H1 (cell line): ENCODE measurements at regions not wholly inside any gene's neighbourhood (a gene's known extent, or its start where the extent isn't known, plus 50 kb on each side); places are given as distances from the start of the nearest gene placed in this dataset.

Experiments
- CTCF ChIA-PET: fragments of 300-600 bp; sonication (Branson Sonifier 250); formaldehyde crosslinking; loops from one replicate; lab custom pipeline; 2021; ENCODE audit not compliant: partially characterized antibody; lab: Charles Lee
- POLR2A ChIA-PET: fragments of 300-600 bp; sonication (Branson Sonifier 250); formaldehyde crosslinking; loops from one replicate; lab custom pipeline; 2021; ENCODE audit warnings: inconsistent platforms; ENCODE audit not compliant: partially characterized antibody; lab: Charles Lee
- DNase-seq, 2 experiments: peaks; one replicate each; pipeline versions ENCODE4 v3.0.0 to v3.0.0-alpha.2; 2010 to 2022; ENCODE audit warnings: low spot score in 2 of 2, low read depth in 1 of 2, mixed read lengths in 1 of 2
- FAIRE-seq: peaks from 2 replicates; lab custom pipeline; 2011; peaks lifted over from hg19 to GRCh38; lab: Jason Lieb, UNC
- H2AFZ ChIP-seq: 2 replicates; pipeline ENCODE4 v1.8.1; 2012; ENCODE audit warnings: low read length, inconsistent platforms
- H2AK5ac ChIP-seq: 2 replicates; pipeline ENCODE4 v1.6.1; 2013; ENCODE audit warnings: low read depth, low read length
- H2BK120ac ChIP-seq: replicated peaks from 2 replicates; pipeline ENCODE3; 2013; ENCODE audit warnings: low read depth, low read length, inconsistent platforms
- H2BK12ac ChIP-seq: 2 replicates; pipeline ENCODE4 v1.6.1; 2013; ENCODE audit warnings: low read depth, low read length
- H2BK15ac ChIP-seq: 2 replicates; pipeline ENCODE4 v1.6.1; 2013; ENCODE audit warnings: low read length
- H2BK20ac ChIP-seq: 2 replicates; pipeline ENCODE4 v1.6.1; 2013; ENCODE audit warnings: low read length
- H2BK5ac ChIP-seq: 2 replicates; pipeline ENCODE4 v1.6.1; 2013; ENCODE audit warnings: low read depth, low read length
- H3K14ac ChIP-seq: 2 replicates; pipeline ENCODE4 v1.6.1; 2013; ENCODE audit warnings: inconsistent platforms; ENCODE audit not compliant: insufficient read length
- H3K18ac ChIP-seq: 2 replicates; pipeline ENCODE4 v1.6.1; 2013; ENCODE audit warnings: low read length; ENCODE audit errors: extremely low read depth
- H3K23ac ChIP-seq: 2 replicates; pipeline ENCODE4 v1.6.1; 2013; ENCODE audit warnings: inconsistent platforms; ENCODE audit not compliant: insufficient read length
- H3K23me2 ChIP-seq: 2 replicates; pipeline ENCODE4 v1.6.1; 2013; ENCODE audit warnings: low read depth, low read length
- H3K27ac ChIP-seq: 2 replicates; pipeline ENCODE4 v1.6.1; 2011; ENCODE audit warnings: low read depth, low read length, inconsistent platforms
- H3K27me3 ChIP-seq, 4 experiments: replicated peaks in 1 of 4; 1 replicate in 1 of 4; 2 replicates in 3 of 4; pipeline versions ENCODE4 v1.6.1 to v1.8.1; 2011 to 2013; ENCODE audit warnings: low read length in 3 of 4, mild to moderate bottlenecking in 3 of 4, inconsistent platforms in 2 of 4, mixed read lengths in 2 of 4, moderate library complexity in 1 of 4; ENCODE audit not compliant: control insufficient read depth in 3 of 4, insufficient read depth in 3 of 4; ENCODE audit errors: extremely low read depth in 1 of 4
- H3K36me3 ChIP-seq, 4 experiments: 2 replicates each; pipeline versions ENCODE4 v1.6.1 to v1.8.1; 2011 to 2013; ENCODE audit warnings: mild to moderate bottlenecking in 4 of 4, low read length in 3 of 4, moderate library complexity in 2 of 4, control low read depth in 1 of 4, inconsistent platforms in 1 of 4; ENCODE audit not compliant: insufficient read depth in 4 of 4, control insufficient read depth in 2 of 4
- H3K4ac ChIP-seq: replicated peaks from 2 replicates; pipeline ENCODE3; 2013; ENCODE audit warnings: low read length, low read depth, mixed read lengths, inconsistent platforms; ENCODE audit not compliant: insufficient read length
- H3K4me1 ChIP-seq, 4 experiments: replicated peaks in 1 of 4; 1 replicate in 1 of 4; 2 replicates in 3 of 4; pipeline versions ENCODE4 v1.6.1 to v1.8.1; 2011 to 2013; ENCODE audit warnings: low read length in 3 of 4, inconsistent platforms in 2 of 4, mixed read lengths in 1 of 4; ENCODE audit not compliant: insufficient read depth in 4 of 4, control insufficient read depth in 3 of 4
- H3K4me2 ChIP-seq, 2 experiments: 2 replicates each; pipeline versions ENCODE4 v1.6.1 to v1.8.1; 2011 to 2013; ENCODE audit warnings: low read depth in 2 of 2, low read length in 2 of 2, control low read depth in 1 of 2, inconsistent platforms in 1 of 2, mild to moderate bottlenecking in 1 of 2; ENCODE audit not compliant: insufficient read depth in 1 of 2
- H3K4me3 ChIP-seq, 4 experiments: fragments of 200-600, 300-600 bp in 1 of 4; sonication (generic), shearing (Covaris generic), sonication (Bioruptor Twin) in 1 of 4; 2 replicates each; pipeline versions ENCODE4 v1.5.1 to v1.8.1; 2011 to 2016; ENCODE audit warnings: low read length in 4 of 4, low read depth in 3 of 4, control low read depth in 2 of 4, inconsistent platforms in 2 of 4, mild to moderate bottlenecking in 2 of 4, mixed read lengths in 1 of 4, moderate library complexity in 1 of 4; ENCODE audit not compliant: insufficient read depth in 2 of 4; ENCODE audit errors: extremely low read depth in 1 of 4
- H3K56ac ChIP-seq: replicated peaks from 2 replicates; pipeline ENCODE3; 2013; ENCODE audit warnings: low read depth, mild to moderate bottlenecking, mixed read lengths, low read length, inconsistent platforms; ENCODE audit not compliant: insufficient read length
- H3K79me1 ChIP-seq: 2 replicates; pipeline ENCODE4 v1.6.1; 2013; ENCODE audit warnings: low read depth, low read length, control low read depth
- H3K79me2 ChIP-seq, 2 experiments: 2 replicates each; pipeline versions ENCODE4 v1.6.1 to v1.8.1; 2012 to 2013; ENCODE audit warnings: low read length in 2 of 2, mild to moderate bottlenecking in 2 of 2, inconsistent platforms in 1 of 2; ENCODE audit not compliant: insufficient read depth in 2 of 2, control insufficient read depth in 1 of 2
- H3K9ac ChIP-seq, 4 experiments: replicated peaks in 1 of 4; 1 replicate in 1 of 4; 2 replicates in 3 of 4; pipeline versions ENCODE4 v1.6.1 to v1.8.1; 2011 to 2013; ENCODE audit warnings: low read depth in 3 of 4, low read length in 3 of 4, control low read depth in 2 of 4, mild to moderate bottlenecking in 2 of 4, moderate library complexity in 2 of 4, inconsistent platforms in 1 of 4; ENCODE audit errors: extremely low read depth in 1 of 4
- H3K9me3 ChIP-seq, 2 experiments: 2 replicates each; pipeline versions ENCODE4 v1.6.1 to v1.8.1; 2012 to 2013; ENCODE audit warnings: mild to moderate bottlenecking in 2 of 2, moderate library complexity in 2 of 2, control low read depth in 1 of 2, inconsistent platforms in 1 of 2, low read depth in 1 of 2, low read length in 1 of 2, mixed read lengths in 1 of 2; ENCODE audit not compliant: insufficient read depth in 2 of 2
- H4K20me1 ChIP-seq, 2 experiments: replicated peaks in 1 of 2; 2 replicates each; pipeline versions ENCODE3 to v1.8.1; 2011 to 2013; ENCODE audit warnings: inconsistent platforms in 2 of 2, low read length in 2 of 2, mild to moderate bottlenecking in 1 of 2; ENCODE audit not compliant: insufficient read depth in 2 of 2, control insufficient read depth in 1 of 2
- H4K5ac ChIP-seq: 2 replicates; pipeline ENCODE4 v1.6.1; 2013; ENCODE audit warnings: low read length, low read depth, mixed read lengths, inconsistent platforms; ENCODE audit not compliant: insufficient read length
- H4K8ac ChIP-seq: 2 replicates; pipeline ENCODE4 v1.8.0; 2013; ENCODE audit warnings: mild to moderate bottlenecking, moderate library complexity, low read length, inconsistent platforms; ENCODE audit not compliant: insufficient read depth; ENCODE audit errors: extremely low read depth
- H4K91ac ChIP-seq: replicated peaks from 2 replicates; pipeline ENCODE3; 2013; ENCODE audit warnings: low read length, mixed read lengths, inconsistent platforms; ENCODE audit not compliant: insufficient read length
- GTF2F1 ChIP-seq: IDR thresholded peaks from 2 replicates; pipeline ENCODE4 v1.6.1; 2012; ENCODE audit warnings: low read depth, low read length, improper control_type of control experiment, borderline replicate concordance
- MAX ChIP-seq: IDR thresholded peaks from 2 replicates; pipeline ENCODE4 v1.6.1; 2012; ENCODE audit warnings: inconsistent platforms
- NRF1 ChIP-seq: IDR thresholded peaks from 2 replicates; pipeline ENCODE4 v1.6.1; 2011; ENCODE audit warnings: mild to moderate bottlenecking, low read depth, low read length, improper control_type of control experiment
- SIRT6 ChIP-seq: IDR thresholded peaks from one replicate; pipeline ENCODE4 v1.7.1; 2012; ENCODE audit warnings: low read length, inconsistent platforms
- WGBS, 2 experiments: shearing (Covaris generic) in 1 of 2; methylation state at CpG; one replicate each; pipeline versions ENCODE4 v1.1.6 to v1.1.7; 2013 to 2015; ENCODE audit warnings: low lambda C conversion rate in 2 of 2, mixed read lengths in 2 of 2, inconsistent platforms in 1 of 2, low coverage in 1 of 2, missing lambda C conversion rate in 1 of 2; ENCODE audit not compliant: insufficient replicate concordance in 2 of 2, insufficient coverage in 1 of 2, insufficient read length in 1 of 2; ENCODE audit errors: extremely low coverage in 1 of 2, missing lambda C conversion rate in 1 of 2; 5-methylcytosine and 5-hydroxymethylcytosine counted together

GRCh38 chr17:79177877-79178276 lies 103.3 kb downstream of the ENGASE start:
- H3K9ac ChIP-seq, result no peak overlapping the region
- H3K23me2 ChIP-seq, result peaks cover 5% of the 10 kb centered on the region
- no peak overlapping the region for H2AFZ ChIP-seq
- H3K4me1 ChIP-seq, result peaks cover 0 to 5% (median 1%) of the 10 kb centered on the region in 4 experiments; a peak in 3 of 7 replicates
- H3K79me2 ChIP-seq, result peaks cover 0 to 2% of the 10 kb centered on the region in 2 experiments; a peak in 1 of 4 replicates
- ChIA-PET CTCF (interaction anchor here (0.9 to 5.3 kb wide), 7 partner anchors 10 to 481 kb away, joined by 3 to 21 read pairs (median 8); no protein-coding TSS in a partner anchor), POLR2A (interaction anchor here (1.1 to 1.4 kb wide), 3 partner anchors 8 to 210 kb away, joined by 3 to 4 read pairs (median 3); no protein-coding TSS in a partner anchor)
- no peak overlapping the region for H2BK5ac ChIP-seq
- H3K27me3 ChIP-seq, result peaks cover 0 to 6% (median 0%) of the 10 kb centered on the region in 4 experiments; a peak in 3 of 7 replicates
- H3K14ac ChIP-seq, result no peak overlapping the region
- H2BK120ac ChIP-seq, result no peak overlapping the region
- TF ChIP-seq NRF1 (no peak), GTF2F1 (no peak), MAX (no peak), SIRT6 (no peak)
- H3K23ac ChIP-seq, result no peak overlapping the region
- H2BK20ac ChIP-seq, result no peak overlapping the region
- no peak overlapping the region for H4K8ac ChIP-seq
- H3K4me3 ChIP-seq, result no peak overlapping the region
- H4K20me1 ChIP-seq, result peaks cover 0 to 9% of the 10 kb centered on the region in 2 experiments
- H3K79me1 ChIP-seq, result peaks cover 8% of the 10 kb centered on the region
- WGBS, 2 experiments, result 90% methylated on average over 15 of the region's 20 CpGs; no CpG with 5 or more reads in 1 of the 2 experiments
- no peak overlapping the region for H3K56ac ChIP-seq
- H3K4me2 ChIP-seq, result no peak overlapping the region
- no peaks in the 10 kb centered on the region; a peak in 1 of 8 replicates for H3K36me3 ChIP-seq
- no peak overlapping the region for H4K91ac ChIP-seq
- no peak overlapping the region for H3K18ac ChIP-seq
- H3K27ac ChIP-seq, result no peak overlapping the region
- H2BK12ac ChIP-seq, result no peak overlapping the region
- no peak overlapping the region for H2BK15ac ChIP-seq
- FAIRE-seq, result no peak
- no peaks in the 10 kb centered on the region for H3K9me3 ChIP-seq
- DNase-seq, result no peak
- H4K5ac ChIP-seq, result no peak overlapping the region
- H2AK5ac ChIP-seq, result no peak overlapping the region
- no peak overlapping the region for H3K4ac ChIP-seq
